ENCODE measurements at regions not wholly inside any gene's neighbourhood (a gene's known extent, or its start where the extent isn't known, plus 50 kb on each side); places are given as distances from the start of the nearest gene placed in this dataset.

DNA sequence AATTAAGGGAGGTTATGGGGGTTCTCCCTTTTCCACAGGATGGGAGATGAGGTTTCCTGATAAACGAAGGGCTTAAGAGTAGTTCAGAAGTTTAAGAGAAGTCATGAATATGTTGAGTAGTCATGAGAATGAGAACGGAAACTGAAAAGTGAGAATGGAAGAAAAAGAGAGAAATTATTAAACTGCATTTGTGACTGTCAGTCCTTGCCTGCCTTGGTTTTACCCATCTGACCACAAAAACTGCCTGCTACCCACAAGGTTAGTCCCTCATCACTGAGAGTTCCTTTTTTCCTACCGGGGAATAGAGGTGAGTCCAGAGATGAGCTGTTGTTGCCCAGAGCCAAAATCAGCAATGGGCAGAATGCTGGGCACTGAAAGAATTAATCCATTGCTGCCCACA is 174.1 kb upstream of the BET1 start:
- ATAC-seq: no peak
- intact Hi-C loops (cut with micrococcal nuclease): no loop called here
- TF ChIP-seq CTCF (IDR thresholded peaks at IDR 0.05): no peak
- Mint-ChIP-seq H3K4me1 (peaks cover 0 to 5% of the 10 kb centered on the region in 2 donors), H3K36me3 (no peaks in the 10 kb centered on the region), H3K27ac (no peak overlapping the region), H3K9me3 (peaks cover 0 to 2% of the 10 kb centered on the region in 2 donors), H3K27me3 (ENCODE audit: low read depth in 2 of 2) (no peaks in the 10 kb centered on the region), H3K4me3 (no peak overlapping the region)
- Histone ChIP-seq H3K4me3 (ENCODE audit: low read length) (no peak overlapping the region), H3K27ac (ENCODE audit: low read length) (no peak overlapping the region), H3K27me3 (ENCODE audit: control insufficient read depth, insufficient read depth, low read length) (no peaks in the 10 kb centered on the region), H3K36me3 (ENCODE audit: control insufficient read depth, insufficient read depth, low read length) (no peaks in the 10 kb centered on the region), H3K4me1 (ENCODE audit: control insufficient read depth, insufficient read depth, low read length) (no peaks in the 10 kb centered on the region), H3K9me3 (ENCODE audit: control insufficient read depth, insufficient read depth, low read length) (no peaks in the 10 kb centered on the region)
- 6% methylated on average over 3 of the region's 3 CpGs for WGBS (ENCODE audit: insufficient coverage)
- DNase-seq: no peak

DNA sequence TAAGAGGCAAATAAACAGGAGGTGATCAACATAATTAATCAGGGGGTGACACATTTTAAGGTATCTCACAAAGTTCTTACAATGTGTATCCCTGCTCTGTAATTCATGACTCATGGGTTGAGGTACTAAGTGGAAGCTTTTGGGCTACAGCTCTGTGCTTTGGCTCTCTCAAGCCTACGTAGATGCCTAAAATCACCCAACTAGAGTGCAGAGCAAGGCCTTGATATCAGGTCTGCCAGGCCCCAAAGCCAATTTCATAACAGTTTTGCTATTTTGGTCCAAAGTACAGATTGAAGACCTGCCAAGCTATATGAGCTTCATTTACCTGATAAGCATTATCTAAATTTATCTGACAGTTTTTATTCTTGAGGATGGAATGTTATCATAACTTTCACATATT is 175.3 kb upstream of the BET1 start:
- H3K36me3 ChIP-seq (ENCODE audit: control insufficient read depth, insufficient read depth, low read length): no peaks in the 10 kb centered on the region
- intact Hi-C loops (cut with micrococcal nuclease): no loop called here
- peaks cover 0 to 5% of the 10 kb centered on the region in 2 donors for H3K4me1 Mint-ChIP-seq
- TF ChIP-seq CTCF (IDR thresholded peaks at IDR 0.05): no peak
- H3K9me3 ChIP-seq (ENCODE audit: control insufficient read depth, insufficient read depth, low read length): no peaks in the 10 kb centered on the region
- ATAC-seq (no peak), DNase-seq (no peak)
- no peak overlapping the region for H3K27ac Mint-ChIP-seq
- no peaks in the 10 kb centered on the region for H3K27me3 ChIP-seq (ENCODE audit: control insufficient read depth, insufficient read depth, low read length)
- H3K9me3 Mint-ChIP-seq: peaks cover 0 to 2% of the 10 kb centered on the region in 2 donors
- H3K4me3 Mint-ChIP-seq: no peak overlapping the region
- 85% methylated on average over 1 of the region's 1 CpG for WGBS (ENCODE audit: insufficient coverage)
- no peak overlapping the region for H3K27ac ChIP-seq (ENCODE audit: low read length)
- no peaks in the 10 kb centered on the region for H3K36me3 Mint-ChIP-seq
- no peaks in the 10 kb centered on the region for H3K4me1 ChIP-seq (ENCODE audit: control insufficient read depth, insufficient read depth, low read length)
- H3K27me3 Mint-ChIP-seq (ENCODE audit: low read depth in 2 of 2): no peaks in the 10 kb centered on the region
- no peak overlapping the region for H3K4me3 ChIP-seq (ENCODE audit: low read length)

DNA sequence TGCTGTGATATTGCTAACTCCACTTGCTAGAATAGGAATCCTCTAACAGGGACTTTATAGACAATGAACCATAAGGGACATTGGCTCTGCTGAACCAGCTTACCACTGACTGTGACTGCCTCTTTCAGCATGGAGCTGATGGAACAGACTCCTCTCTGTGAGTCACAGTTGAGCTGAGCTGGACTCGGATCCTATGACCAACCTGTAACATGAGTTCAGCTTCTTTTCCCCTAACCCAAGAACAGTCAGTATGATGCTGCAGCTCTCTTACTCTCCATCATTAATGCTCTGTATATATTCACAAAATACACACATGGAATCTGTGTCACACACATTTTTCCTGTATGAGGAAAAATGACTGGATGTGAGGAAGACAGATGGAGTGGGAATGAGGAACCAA is 177.9 kb upstream of the BET1 start:
- no peak overlapping the region for H3K4me3 Mint-ChIP-seq
- H3K27me3 Mint-ChIP-seq (ENCODE audit: low read depth in 2 of 2): peaks cover 0 to 2% of the 10 kb centered on the region in 2 donors
- ATAC-seq (no peak), DNase-seq (no peak)
- no peak overlapping the region for H3K4me3 ChIP-seq (ENCODE audit: low read length)
- H3K4me1 Mint-ChIP-seq: peaks cover 0 to 5% of the 10 kb centered on the region in 2 donors
- no peaks in the 10 kb centered on the region for H3K36me3 ChIP-seq (ENCODE audit: control insufficient read depth, insufficient read depth, low read length)
- intact Hi-C loops (cut with micrococcal nuclease): no loop called here
- no peaks in the 10 kb centered on the region for H3K9me3 ChIP-seq (ENCODE audit: control insufficient read depth, insufficient read depth, low read length)
- H3K36me3 Mint-ChIP-seq: no peaks in the 10 kb centered on the region
- H3K4me1 ChIP-seq (ENCODE audit: control insufficient read depth, insufficient read depth, low read length): no peaks in the 10 kb centered on the region
- no peak for TF ChIP-seq CTCF (IDR thresholded peaks at IDR 0.05)
- WGBS (ENCODE audit: insufficient coverage): 100% methylated on average over 1 of the region's 1 CpG
- no peak overlapping the region for H3K27ac ChIP-seq (ENCODE audit: low read length)
- peaks cover 3 to 5% of the 10 kb centered on the region in 2 donors for H3K9me3 Mint-ChIP-seq
- no peak overlapping the region for H3K27ac Mint-ChIP-seq
- H3K27me3 ChIP-seq (ENCODE audit: control insufficient read depth, insufficient read depth, low read length): no peaks in the 10 kb centered on the region

DNA sequence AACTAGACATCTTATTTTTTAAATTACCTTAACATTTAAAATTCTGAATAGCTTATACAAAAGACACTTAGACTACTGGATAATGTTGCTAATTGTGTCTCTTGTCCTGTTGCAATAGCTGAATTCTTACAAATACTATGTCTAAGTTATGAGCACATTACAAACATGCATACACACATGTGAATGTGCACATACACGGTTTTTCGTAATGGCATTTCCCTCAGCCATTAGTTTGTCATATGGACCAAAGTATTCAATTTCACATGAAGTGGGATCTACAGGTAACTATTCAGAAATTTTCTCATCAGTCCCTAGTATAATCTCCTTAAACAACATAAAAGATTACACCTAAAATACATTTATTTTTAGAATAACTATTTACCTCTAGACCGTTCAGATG is 178.6 kb upstream of the BET1 start:
- no peak for DNase-seq

More for the DNA sequence above, 178.6 kb upstream of the BET1 start:
- Mint-ChIP-seq H3K4me1 (peaks cover 0 to 5% of the 10 kb centered on the region in 2 donors), H3K27ac (no peak overlapping the region), H3K9me3 (peaks cover 3 to 5% of the 10 kb centered on the region in 2 donors), H3K36me3 (no peaks in the 10 kb centered on the region), H3K4me3 (no peak overlapping the region), H3K27me3 (ENCODE audit: low read depth in 2 of 2) (peaks cover 0 to 2% of the 10 kb centered on the region in 2 donors)
- Histone ChIP-seq H3K4me1 (ENCODE audit: control insufficient read depth, insufficient read depth, low read length) (no peaks in the 10 kb centered on the region), H3K27ac (ENCODE audit: low read length) (no peak overlapping the region), H3K4me3 (ENCODE audit: low read length) (no peak overlapping the region), H3K9me3 (ENCODE audit: control insufficient read depth, insufficient read depth, low read length) (no peaks in the 10 kb centered on the region), H3K36me3 (ENCODE audit: control insufficient read depth, insufficient read depth, low read length) (no peaks in the 10 kb centered on the region), H3K27me3 (ENCODE audit: control insufficient read depth, insufficient read depth, low read length) (no peaks in the 10 kb centered on the region)
- no peak for ATAC-seq
- intact Hi-C loops (cut with micrococcal nuclease): no loop called here
- TF ChIP-seq CTCF (IDR thresholded peaks at IDR 0.05): no peak
- 88% methylated on average over 2 of the region's 3 CpGs for WGBS (ENCODE audit: insufficient coverage)

Measured in natural killer cell (primary cell).